ENCODE measurements at regions not wholly inside any gene's neighbourhood (a gene's known extent, or its start where the extent isn't known, plus 50 kb on each side); places are given as distances from the start of the nearest gene placed in this dataset.

DNA sequence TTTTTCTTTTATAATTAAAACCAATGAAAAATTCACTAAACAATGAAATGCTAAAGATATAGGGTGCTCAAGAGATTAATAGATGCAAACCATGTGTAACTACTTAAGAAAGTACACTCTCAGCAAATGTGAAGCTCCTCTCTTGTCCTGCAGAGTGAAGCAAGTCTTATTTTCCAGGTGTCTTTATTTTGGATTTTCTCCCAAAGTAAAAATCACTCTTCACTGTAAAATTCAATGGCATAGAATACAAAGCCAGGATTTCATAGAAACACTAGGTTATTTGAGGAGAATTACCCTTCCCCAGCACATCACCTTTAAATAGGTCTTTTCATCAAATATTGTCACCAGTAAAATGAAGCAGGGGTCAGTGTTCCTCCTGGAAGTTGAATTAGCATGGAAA, 57.0 kb upstream of the GIMD1 start:
- no peak for DNase-seq (ENCODE audit: low spot score)
- TF ChIP-seq CTCF (IDR thresholded peaks at IDR 0.05; ENCODE audit: extremely low read depth, missing control alignments) = no peak

- TF ChIP-seq CTCF (IDR thresholded peaks at IDR 0.05; ENCODE audit: extremely low read depth, missing control alignments) = no peak
- no peak for DNase-seq (ENCODE audit: low spot score)
These were observed 55.8 kb upstream of the GIMD1 start for GRCh38 chr4:106424426-106424825.

- TF ChIP-seq CTCF (IDR thresholded peaks at IDR 0.05; ENCODE audit: extremely low read depth, missing control alignments) = no peak
- DNase-seq (ENCODE audit: low spot score) = no peak
These were observed 55.2 kb upstream of the GIMD1 start for GRCh38 chr4:106423791-106424190.

DNA sequence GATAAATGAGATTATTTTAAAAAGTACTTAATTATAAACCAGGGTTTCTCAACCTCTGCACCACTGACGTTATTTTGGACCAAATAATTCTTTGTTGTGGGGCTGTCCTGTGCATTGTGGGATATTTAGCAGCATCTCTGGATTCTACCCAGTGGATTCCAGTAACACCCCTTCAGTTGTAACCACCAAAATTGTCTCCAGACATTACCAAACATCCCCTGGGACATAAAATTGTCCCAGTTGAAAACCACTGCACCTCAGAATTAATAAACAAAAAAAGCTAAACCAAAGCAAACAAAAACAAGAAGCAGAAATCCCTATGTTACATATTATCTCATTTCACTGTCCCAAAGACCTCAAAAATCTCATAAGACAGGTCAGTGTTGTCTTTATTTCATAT, 54.2 kb upstream of the GIMD1 start:
- TF ChIP-seq CTCF (IDR thresholded peaks at IDR 0.05; ENCODE audit: extremely low read depth, missing control alignments) = no peak
- no peak for DNase-seq (ENCODE audit: low spot score)

DNA sequence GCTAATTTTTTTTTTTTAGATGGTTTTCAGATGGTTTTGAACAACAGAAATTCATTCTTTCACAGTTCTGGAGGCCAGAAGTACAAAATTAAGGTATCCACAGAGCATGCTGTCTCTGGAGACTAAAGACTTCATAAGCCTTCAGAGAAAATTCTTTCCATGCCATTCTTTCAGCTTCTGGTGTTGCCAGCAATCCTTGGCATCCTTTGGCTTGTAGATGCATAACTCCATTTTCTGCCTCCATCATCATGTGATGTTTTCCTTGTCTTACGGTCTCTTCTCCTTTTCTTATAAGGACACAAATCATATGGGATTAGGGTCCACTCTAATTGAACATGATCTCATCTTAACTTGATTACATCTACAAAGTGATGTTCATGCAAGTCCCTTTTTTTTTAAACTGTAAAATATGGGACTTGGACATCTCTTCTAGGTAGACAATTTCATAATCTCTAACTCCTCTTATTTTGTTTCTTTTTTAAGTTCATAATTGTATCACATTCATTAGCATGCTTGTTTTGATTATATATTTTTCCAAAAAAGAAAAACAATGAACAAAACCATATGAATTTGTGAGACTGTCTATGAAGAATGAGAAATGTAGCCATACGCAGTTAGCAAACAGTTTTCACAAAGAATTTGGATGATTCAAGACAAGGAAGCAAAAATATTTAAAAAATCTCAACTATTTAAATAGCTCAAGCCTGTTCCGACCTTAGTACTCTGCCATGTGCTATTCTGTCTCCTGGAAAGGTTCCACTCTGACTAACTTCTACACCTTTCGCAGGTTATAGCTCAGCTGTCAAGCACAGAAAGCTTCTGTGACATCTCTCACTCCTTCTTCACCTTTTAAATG, 53.1 kb upstream of the GIMD1 start:
- no peak for DNase-seq (ENCODE audit: low spot score)
- no peak for TF ChIP-seq CTCF (IDR thresholded peaks at IDR 0.05; ENCODE audit: extremely low read depth, missing control alignments)

DNA sequence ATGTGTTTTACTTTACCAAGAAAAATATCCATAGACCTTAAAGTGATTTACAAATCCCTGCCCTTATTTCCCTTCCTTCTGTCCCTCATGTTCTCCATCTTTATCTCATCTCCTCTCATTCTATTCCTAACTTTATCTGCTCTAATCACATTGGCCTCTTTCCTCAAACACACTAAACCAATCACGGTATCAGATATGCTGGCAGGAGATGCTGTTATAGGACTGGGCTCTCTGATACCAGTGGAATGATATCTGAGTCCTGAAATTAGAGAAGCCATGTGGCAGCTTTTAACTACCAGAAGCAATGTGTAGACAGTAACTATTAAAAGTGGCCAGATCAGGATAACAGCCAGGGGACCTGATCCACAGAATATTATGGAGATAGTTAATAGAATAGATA, 49.9 kb upstream of the GIMD1 start:
- no peak for TF ChIP-seq CTCF (IDR thresholded peaks at IDR 0.05; ENCODE audit: extremely low read depth, missing control alignments)
- no peak for DNase-seq (ENCODE audit: low spot score)

Data from GM20000 (cell line).